GM18498 (cell line): ENCODE measurements at regions not wholly inside any gene's neighbourhood (a gene's known extent, or its start where the extent isn't known, plus 50 kb on each side); places are given as distances from the start of the nearest gene placed in this dataset.

Source experiments
- ATAC-seq: cut with Tn5 transposase; IDR thresholded peaks from one replicate; pipeline ENCODE4 v1.9.1; 2021; ENCODE audit warnings: mild to moderate bottlenecking, moderate library complexity; ENCODE audit not compliant: unreplicated experiment

- no peak for ATAC-seq
Observed at GRCh38 chr1:170271430-170272161, 125.8 kb downstream of the NTMT2 start.

GRCh38 chr1:170273291-170274130 is 127.8 kb downstream of the NTMT2 start:
- no peak for ATAC-seq

- no peak for ATAC-seq
Observed at GRCh38 chr1:170274131-170274501, 128.4 kb downstream of the NTMT2 start.

- ATAC-seq: no peak
Observed at GRCh38 chr1:170277985-170278384, 132.2 kb downstream of the NTMT2 start.

GRCh38 chr1:170284016-170284415 is 138.3 kb downstream of the NTMT2 start:
- no peak for ATAC-seq

- no peak for ATAC-seq
Observed at GRCh38 chr1:170284512-170284911, 138.8 kb downstream of the NTMT2 start.

GRCh38 chr1:170284951-170285350 is 139.2 kb downstream of the NTMT2 start:
- no peak for ATAC-seq

- no peak for ATAC-seq
Observed at GRCh38 chr1:170288155-170288554, 142.4 kb downstream of the NTMT2 start.

GRCh38 chr1:170290276-170290675 is 144.5 kb downstream of the NTMT2 start:
- ATAC-seq: no peak

GRCh38 chr1:170290991-170291390 is 145.2 kb downstream of the NTMT2 start:
- ATAC-seq: no peak

GRCh38 chr1:170291516-170291915 is 145.8 kb downstream of the NTMT2 start:
- ATAC-seq: no peak

GRCh38 chr1:170296211-170296610 is 150.5 kb downstream of the NTMT2 start:
- no peak for ATAC-seq

GRCh38 chr1:170296642-170297041 is 150.9 kb downstream of the NTMT2 start:
- ATAC-seq: no peak

- no peak for ATAC-seq
Observed at GRCh38 chr1:170301596-170301995, 155.8 kb downstream of the NTMT2 start.

- no peak for ATAC-seq
Observed at GRCh38 chr1:170303034-170303433, 157.3 kb downstream of the NTMT2 start.

- no peak for ATAC-seq
Observed at GRCh38 chr1:170305777-170306512, 160.2 kb downstream of the NTMT2 start.

GRCh38 chr1:170306513-170306910 is 160.8 kb downstream of the NTMT2 start:
- no peak for ATAC-seq

- no peak for ATAC-seq
Observed at GRCh38 chr1:170306948-170307347, 161.2 kb downstream of the NTMT2 start.

- ATAC-seq: no peak
Observed at GRCh38 chr1:170307426-170307825, 161.7 kb downstream of the NTMT2 start.

- ATAC-seq: no peak
Observed at GRCh38 chr1:170309389-170310013, 163.7 kb downstream of the NTMT2 start.

GRCh38 chr1:170310014-170310405 is 164.3 kb downstream of the NTMT2 start:
- ATAC-seq: no peak
